ENCODE measurements at regions not wholly inside any gene's neighbourhood (a gene's known extent, or its start where the extent isn't known, plus 50 kb on each side); places are given as distances from the start of the nearest gene placed in this dataset.

- TF ChIP-seq, protein P1, sequence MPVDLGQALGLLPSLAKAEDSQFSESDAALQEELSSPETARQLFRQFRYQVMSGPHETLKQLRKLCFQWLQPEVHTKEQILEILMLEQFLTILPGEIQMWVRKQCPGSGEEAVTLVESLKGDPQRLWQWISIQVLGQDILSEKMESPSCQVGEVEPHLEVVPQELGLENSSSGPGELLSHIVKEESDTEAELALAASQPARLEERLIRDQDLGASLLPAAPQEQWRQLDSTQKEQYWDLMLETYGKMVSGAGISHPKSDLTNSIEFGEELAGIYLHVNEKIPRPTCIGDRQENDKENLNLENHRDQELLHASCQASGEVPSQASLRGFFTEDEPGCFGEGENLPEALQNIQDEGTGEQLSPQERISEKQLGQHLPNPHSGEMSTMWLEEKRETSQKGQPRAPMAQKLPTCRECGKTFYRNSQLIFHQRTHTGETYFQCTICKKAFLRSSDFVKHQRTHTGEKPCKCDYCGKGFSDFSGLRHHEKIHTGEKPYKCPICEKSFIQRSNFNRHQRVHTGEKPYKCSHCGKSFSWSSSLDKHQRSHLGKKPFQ (tag by site-specific recombination; IDR thresholded peaks at IDR 0.05), result no peak
- TF ChIP-seq, protein P2, sequence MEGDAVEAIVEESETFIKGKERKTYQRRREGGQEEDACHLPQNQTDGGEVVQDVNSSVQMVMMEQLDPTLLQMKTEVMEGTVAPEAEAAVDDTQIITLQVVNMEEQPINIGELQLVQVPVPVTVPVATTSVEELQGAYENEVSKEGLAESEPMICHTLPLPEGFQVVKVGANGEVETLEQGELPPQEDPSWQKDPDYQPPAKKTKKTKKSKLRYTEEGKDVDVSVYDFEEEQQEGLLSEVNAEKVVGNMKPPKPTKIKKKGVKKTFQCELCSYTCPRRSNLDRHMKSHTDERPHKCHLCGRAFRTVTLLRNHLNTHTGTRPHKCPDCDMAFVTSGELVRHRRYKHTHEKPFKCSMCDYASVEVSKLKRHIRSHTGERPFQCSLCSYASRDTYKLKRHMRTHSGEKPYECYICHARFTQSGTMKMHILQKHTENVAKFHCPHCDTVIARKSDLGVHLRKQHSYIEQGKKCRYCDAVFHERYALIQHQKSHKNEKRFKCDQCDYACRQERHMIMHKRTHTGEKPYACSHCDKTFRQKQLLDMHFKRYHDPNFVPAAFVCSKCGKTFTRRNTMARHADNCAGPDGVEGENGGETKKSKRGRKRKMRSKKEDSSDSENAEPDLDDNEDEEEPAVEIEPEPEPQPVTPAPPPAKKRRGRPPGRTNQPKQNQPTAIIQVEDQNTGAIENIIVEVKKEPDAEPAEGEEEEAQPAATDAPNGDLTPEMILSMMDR (tag by site-specific recombination; IDR thresholded peaks at IDR 0.05), result no peak
- TF ChIP-seq YY1 (tag by site-specific recombination; IDR thresholded peaks at IDR 0.05), result no peak
- no peak for TF ChIP-seq ZSCAN30 (tag by site-specific recombination; IDR thresholded peaks at IDR 0.05)
- TF ChIP-seq ZFP37 (tag by site-specific recombination; IDR thresholded peaks at IDR 0.05), result no peak
- no peak for TF ChIP-seq ZNF366 (tag by site-specific recombination; conservative IDR thresholded peaks at IDR 0.05)
- TF ChIP-seq, protein P3, sequence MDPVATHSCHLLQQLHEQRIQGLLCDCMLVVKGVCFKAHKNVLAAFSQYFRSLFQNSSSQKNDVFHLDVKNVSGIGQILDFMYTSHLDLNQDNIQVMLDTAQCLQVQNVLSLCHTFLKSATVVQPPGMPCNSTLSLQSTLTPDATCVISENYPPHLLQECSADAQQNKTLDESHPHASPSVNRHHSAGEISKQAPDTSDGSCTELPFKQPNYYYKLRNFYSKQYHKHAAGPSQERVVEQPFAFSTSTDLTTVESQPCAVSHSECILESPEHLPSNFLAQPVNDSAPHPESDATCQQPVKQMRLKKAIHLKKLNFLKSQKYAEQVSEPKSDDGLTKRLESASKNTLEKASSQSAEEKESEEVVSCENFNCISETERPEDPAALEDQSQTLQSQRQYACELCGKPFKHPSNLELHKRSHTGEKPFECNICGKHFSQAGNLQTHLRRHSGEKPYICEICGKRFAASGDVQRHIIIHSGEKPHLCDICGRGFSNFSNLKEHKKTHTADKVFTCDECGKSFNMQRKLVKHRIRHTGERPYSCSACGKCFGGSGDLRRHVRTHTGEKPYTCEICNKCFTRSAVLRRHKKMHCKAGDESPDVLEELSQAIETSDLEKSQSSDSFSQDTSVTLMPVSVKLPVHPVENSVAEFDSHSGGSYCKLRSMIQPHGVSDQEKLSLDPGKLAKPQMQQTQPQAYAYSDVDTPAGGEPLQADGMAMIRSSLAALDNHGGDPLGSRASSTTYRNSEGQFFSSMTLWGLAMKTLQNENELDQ (tag by site-specific recombination; IDR thresholded peaks at IDR 0.05; ENCODE audit: low read depth), result no peak
- no peak for TF ChIP-seq ZNF23 (tag by site-specific recombination; IDR thresholded peaks at IDR 0.05; ENCODE audit: borderline replicate concordance)
Observed at GRCh38 chr2:122216071-122216470, 460.6 kb downstream of the TSN start.
